Endothelial cell of umbilical vein (primary cell): ENCODE measurements at regions not wholly inside any gene's neighbourhood (a gene's known extent, or its start where the extent isn't known, plus 50 kb on each side); places are given as distances from the start of the nearest gene placed in this dataset.

Source experiments
- BruUV-seq: library from RNA; stranded (reverse); fragments of 400-500 nt; replicated peaks from 2 replicates; lab custom pipeline; 2021; lab: Mats Ljungman, UMichigan
- CTCF ChIA-PET: fragments of 300-600, 350-600 bp; sonication (Branson Sonifier 250); formaldehyde crosslinking; loops from one replicate; lab custom pipeline; 2021; ENCODE audit warnings: antibody characterized with exemption, inconsistent platforms; lab: Charles Lee
- POLR2A ChIA-PET: fragments of 300-600, 350-600 bp; sonication (Branson Sonifier 250); formaldehyde crosslinking; loops from one replicate; lab custom pipeline; 2021; ENCODE audit warnings: antibody characterized with exemption, inconsistent platforms; lab: Charles Lee
- DNase-seq: peaks from one replicate; pipeline ENCODE4 v3.0.0-alpha.2; 2011; ENCODE audit warnings: low read depth, low spot score
- FAIRE-seq: peaks from 2 replicates; lab custom pipeline; 2011; peaks lifted over from hg19 to GRCh38; lab: Jason Lieb, UNC
- H2AFZ ChIP-seq: 2 replicates; pipeline ENCODE4 v1.6.0; 2012; ENCODE audit warnings: low read depth, low read length, control low read depth, inconsistent platforms
- H3K27ac ChIP-seq: 2 replicates; pipeline ENCODE4 v1.5.1; 2011; ENCODE audit warnings: low read depth, mild to moderate bottlenecking, control low read depth, low read length, moderate library complexity; ENCODE audit not compliant: insufficient read depth
- H3K27me3 ChIP-seq, 2 experiments: 2 replicates each; pipeline versions ENCODE4 v1.6.0 to v1.6.1; 2011; ENCODE audit warnings: low read length in 2 of 2, mixed read lengths in 1 of 2; ENCODE audit not compliant: control insufficient read depth in 2 of 2, insufficient read depth in 2 of 2
- H3K36me3 ChIP-seq, 2 experiments: 2 replicates in 1 of 2; 3 replicates in 1 of 2; pipeline ENCODE4 v1.5.1; 2011; ENCODE audit warnings: low read length in 2 of 2, mild to moderate bottlenecking in 1 of 2, moderate library complexity in 1 of 2; ENCODE audit not compliant: control insufficient read depth in 2 of 2, insufficient read depth in 2 of 2; ENCODE audit errors: extremely low read depth in 1 of 2
- H3K4me1 ChIP-seq: 3 replicates; pipeline ENCODE4 v1.5.1; 2011; ENCODE audit warnings: mild to moderate bottlenecking, low read length; ENCODE audit not compliant: control insufficient read depth, insufficient read depth; ENCODE audit errors: extremely low read depth
- H3K4me2 ChIP-seq: 2 replicates; pipeline ENCODE4 v1.6.1; 2011; ENCODE audit warnings: low read length, control low read depth, mixed read lengths; ENCODE audit not compliant: insufficient read depth
- H3K4me3 ChIP-seq, 3 experiments: fragments of 200-600 bp in 1 of 3; sonication (generic), shearing (Covaris generic) in 1 of 3; replicated peaks in 1 of 3; 2 replicates each; pipeline ENCODE4 v1.5.1; 2011 to 2016; ENCODE audit warnings: control low read depth in 3 of 3, low read length in 3 of 3, mild to moderate bottlenecking in 2 of 3, inconsistent platforms in 1 of 3, low read depth in 1 of 3, moderate library complexity in 1 of 3; ENCODE audit not compliant: insufficient read depth in 1 of 3
- H3K79me2 ChIP-seq: 2 replicates; pipeline ENCODE4 v1.6.0; 2012; ENCODE audit warnings: low read length, inconsistent platforms; ENCODE audit not compliant: control insufficient read depth, insufficient read depth
- H3K9ac ChIP-seq: replicated peaks from 2 replicates; pipeline ENCODE3; 2011; ENCODE audit warnings: low read length, control low read depth; ENCODE audit not compliant: insufficient read depth; ENCODE audit errors: extremely low read depth
- H3K9me1 ChIP-seq: replicated peaks from 3 replicates; pipeline ENCODE4 v1.6.0; 2011; ENCODE audit warnings: mild to moderate bottlenecking, low read length; ENCODE audit not compliant: control insufficient read depth, insufficient read depth; ENCODE audit errors: extremely low read depth
- H3K9me3 ChIP-seq: replicated peaks from 2 replicates; pipeline ENCODE4 v1.5.1; 2012; ENCODE audit warnings: low read length, inconsistent platforms; ENCODE audit not compliant: control insufficient read depth, insufficient read depth
- H4K20me1 ChIP-seq: replicated peaks from 2 replicates; pipeline ENCODE3; 2011; ENCODE audit warnings: mild to moderate bottlenecking, low read length; ENCODE audit not compliant: control insufficient read depth, insufficient read depth; ENCODE audit errors: extremely low read depth
- CTCF ChIP-seq, 2 donors: IDR thresholded peaks; 1 replicate in 1 of 2; 2 replicates in 1 of 2; pipeline ENCODE4 v1.5.1; 2011; ENCODE audit warnings: low read length in 2 of 2, mild to moderate bottlenecking in 2 of 2, moderate library complexity in 2 of 2, control low read depth in 1 of 2, inconsistent platforms in 1 of 2, low read depth in 1 of 2; ENCODE audit not compliant: insufficient read depth in 1 of 2; ENCODE audit errors: extremely low read depth in 1 of 2
- EZH2 ChIP-seq: IDR thresholded peaks from 2 replicates; pipeline ENCODE4 v1.6.1; 2012; ENCODE audit warnings: borderline replicate concordance, low read depth, mild to moderate bottlenecking, moderate library complexity, low read length, inconsistent platforms; ENCODE audit not compliant: severe bottlenecking
- FOS ChIP-seq: IDR thresholded peaks from 2 replicates; pipeline ENCODE4 v1.6.1; 2011; ENCODE audit warnings: mild to moderate bottlenecking, low read length, moderate library complexity, borderline replicate concordance; ENCODE audit not compliant: insufficient read depth
- GATA2 ChIP-seq: IDR thresholded peaks from 2 replicates; pipeline ENCODE4 v1.7.0; 2011; ENCODE audit warnings: low read depth, mild to moderate bottlenecking, moderate library complexity, mixed read lengths, low read length; ENCODE audit not compliant: insufficient read length, insufficient read depth
- JUN ChIP-seq: IDR thresholded peaks from 2 replicates; pipeline ENCODE4 v1.6.1; 2011; ENCODE audit warnings: borderline replicate concordance, low read depth; ENCODE audit not compliant: insufficient read length, insufficient read depth
- MAX ChIP-seq: IDR thresholded peaks from 2 replicates; pipeline ENCODE4 v1.6.1; 2011; ENCODE audit not compliant: insufficient read depth, insufficient read length
- MYC ChIP-seq: IDR thresholded peaks from one replicate; pipeline ENCODE4 v1.6.1; 2011; ENCODE audit warnings: mild to moderate bottlenecking, low read depth, low read length
- POLR2A ChIP-seq: IDR thresholded peaks from 2 replicates; pipeline ENCODE4 v1.6.1; 2012; ENCODE audit warnings: low read depth, mild to moderate bottlenecking, control low read depth, low read length
- POLR2AphosphoS5 ChIP-seq: IDR thresholded peaks from 2 replicates; pipeline ENCODE4 v1.6.1; 2012; ENCODE audit warnings: low read depth, mild to moderate bottlenecking, control low read depth, low read length, moderate library complexity; ENCODE audit not compliant: insufficient read depth
- dilution Hi-C: fragments of 300-500 bp; cut with MboI; formaldehyde crosslinking; loops from one replicate; pipeline ENCODE4 v1.15.0; 2019; ENCODE audit warnings: low sequenced_read_pairs; ENCODE audit not compliant: extremely low pct_ligation_motif_present
- intact Hi-C: fragments of 100-400 bp; cut with micrococcal nuclease; formaldehyde crosslinking; loops from one replicate; pipeline ENCODE4 v1.10.0; 2022

GRCh38 chr11:36719358-36720107 lies 121.5 kb upstream of the RAG2 start:
- Histone ChIP-seq H3K9me1 (no peaks in the 10 kb centered on the region), H2AFZ (no peak overlapping the region), H3K9ac (no peak overlapping the region), H3K4me3 (no peak overlapping the region), H3K79me2 (no peaks in the 10 kb centered on the region), H4K20me1 (no peaks in the 10 kb centered on the region), H3K36me3 (no peaks in the 10 kb centered on the region), H3K27me3 (no peaks in the 10 kb centered on the region), H3K27ac (no peak overlapping the region), H3K4me2 (no peak overlapping the region), H3K9me3 (no peaks in the 10 kb centered on the region), H3K4me1 (no peaks in the 10 kb centered on the region)
- DNase-seq = no peak
- FAIRE-seq = no peak
- intact Hi-C loops = no loop called here
- dilution Hi-C loops = no loop called here
- no peak for TF ChIP-seq EZH2
- no peak for TF ChIP-seq CTCF (IDR thresholded peaks at IDR 0.05; ENCODE audit: extremely low read depth in 1 of 2, insufficient read depth in 1 of 2, low read depth in 1 of 2, low read length in 2 of 2)
- no peak for TF ChIP-seq POLR2AphosphoS5
- TF ChIP-seq JUN = no peak
- TF ChIP-seq FOS = no peak
- no peak for TF ChIP-seq MYC
- TF ChIP-seq MAX = no peak
- no peak for TF ChIP-seq POLR2A
- TF ChIP-seq GATA2 = no peak
- BruUV-seq = no TSS peak
- ChIA-PET POLR2A (no interaction called here), CTCF (interaction anchor here (0.6 to 2.3 kb wide), 4 partner anchors 17 to 27 kb away, joined by 3 to 12 read pairs (median 6); no protein-coding TSS in a partner anchor)
